ENCODE measurements at regions not wholly inside any gene's neighbourhood (a gene's known extent, or its start where the extent isn't known, plus 50 kb on each side); places are given as distances from the start of the nearest gene placed in this dataset.

- no peak for DNase-seq
Measured at GRCh38 chr12:29054858-29055663, 94.0 kb upstream of the FAR2 start.

DNA sequence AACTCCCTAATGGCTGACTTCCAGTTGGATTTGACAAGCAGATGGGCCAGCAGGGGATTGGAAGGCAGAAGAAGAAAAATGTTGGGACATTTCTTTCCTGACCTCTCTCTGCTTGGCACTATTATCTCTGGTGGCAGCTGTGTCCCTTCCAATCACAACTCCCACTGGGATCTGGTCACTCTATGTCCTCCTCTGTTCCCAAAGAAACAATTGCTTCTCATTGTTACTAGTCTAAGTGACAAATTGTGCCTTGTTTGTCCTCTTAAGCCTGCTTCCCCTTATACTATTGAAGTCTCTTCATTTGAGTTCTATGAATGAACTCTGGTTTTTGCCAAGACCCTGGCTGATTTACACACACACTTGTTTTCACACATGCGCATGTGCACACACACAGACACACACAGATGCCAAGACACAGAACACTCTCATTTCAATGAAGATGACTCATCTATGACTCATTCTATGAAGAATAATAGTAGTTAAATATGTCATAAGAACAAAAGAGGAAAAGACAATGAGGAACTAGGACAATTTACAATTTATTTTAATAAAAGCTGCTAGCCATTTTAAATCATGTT lies 83.0 kb upstream of the FAR2 start:
- DNase-seq, result peak; percentile 59

DNA sequence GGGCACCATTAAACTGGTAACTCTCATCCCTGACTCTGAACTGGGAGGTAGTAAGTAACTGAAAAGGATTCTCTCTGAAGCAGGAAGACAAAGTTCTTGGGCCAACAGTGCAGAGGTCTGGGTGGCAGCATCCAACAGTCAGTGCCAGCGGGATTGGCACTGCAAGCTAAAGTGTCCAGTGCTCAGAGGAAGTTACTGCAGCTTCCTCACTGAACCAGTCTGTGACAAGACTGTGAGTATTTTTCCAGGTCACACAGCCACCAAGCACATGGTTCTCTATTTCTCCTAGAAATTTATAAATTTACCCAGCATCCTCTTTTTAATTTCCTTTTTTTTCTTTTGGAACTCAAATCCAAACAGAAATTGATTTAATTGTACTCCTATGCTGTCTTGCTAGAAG lies 81.6 kb upstream of the FAR2 start:
- no peak for DNase-seq

GRCh38 chr12:29070309-29070708 lies 78.8 kb upstream of the FAR2 start:
- DNase-seq, result no peak

GRCh38 chr12:29071099-29071498 lies 78.0 kb upstream of the FAR2 start:
- DNase-seq, result no peak

- no peak for DNase-seq
Measured at GRCh38 chr12:29072631-29073030, 76.4 kb upstream of the FAR2 start.

- DNase-seq, result no peak
Measured at GRCh38 chr12:29073631-29074239, 75.3 kb upstream of the FAR2 start.

- DNase-seq, result no peak
Measured at GRCh38 chr12:29081101-29081500, 68.0 kb upstream of the FAR2 start.

DNA sequence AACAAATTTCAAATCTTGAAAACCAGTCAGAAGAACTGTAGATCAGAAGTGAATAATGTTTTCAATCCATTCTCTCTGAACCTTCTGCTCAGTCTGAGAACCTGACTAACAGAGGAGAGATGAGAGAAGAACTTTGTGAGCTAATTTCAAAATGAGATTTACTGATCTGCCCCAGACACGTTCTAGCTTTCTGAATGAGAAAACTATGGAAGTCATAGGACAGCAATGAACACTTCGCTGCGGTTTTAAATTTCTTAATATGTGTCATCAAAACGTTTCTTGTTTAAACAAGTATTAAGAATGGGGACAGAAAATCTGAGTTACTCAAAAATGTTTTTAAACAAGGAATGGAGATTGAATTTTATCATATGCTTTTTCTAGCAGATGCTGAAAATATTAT lies 66.6 kb upstream of the FAR2 start:
- no peak for DNase-seq

GRCh38 chr12:29086325-29087271 lies 62.5 kb upstream of the FAR2 start:
- no peak for DNase-seq

DNA sequence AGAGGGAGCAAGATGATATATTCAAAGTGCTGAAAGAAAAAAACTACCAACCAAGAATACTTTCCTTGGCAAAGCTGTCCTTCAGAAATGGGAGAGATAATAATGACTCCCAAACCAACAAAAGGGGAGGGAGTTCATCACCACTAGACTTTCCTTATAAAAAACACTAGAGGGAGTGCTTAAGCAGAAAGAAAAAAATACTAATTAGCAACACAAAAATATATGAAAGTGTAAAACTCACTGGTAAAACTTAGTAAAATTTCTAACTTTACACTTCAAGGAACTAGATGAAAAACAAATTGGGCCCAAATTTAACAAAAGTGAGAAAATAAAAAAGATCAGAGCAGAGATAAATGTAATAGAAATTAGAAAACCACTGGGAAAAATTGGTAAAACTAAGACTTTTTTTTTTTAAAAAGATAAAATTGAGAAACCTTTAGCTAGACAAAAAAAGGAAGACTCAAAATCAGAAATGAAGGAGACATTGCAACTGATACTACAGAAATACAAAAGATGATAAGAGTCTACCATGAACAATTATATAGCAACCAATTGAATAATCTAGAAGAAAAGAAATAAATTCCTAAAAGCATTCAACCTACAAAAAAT lies 60.4 kb upstream of the FAR2 start:
- no peak for DNase-seq
